Mucosa of rectum (tissue), 2 donors: ENCODE measurements at regions not wholly inside any gene's neighbourhood (a gene's known extent, or its start where the extent isn't known, plus 50 kb on each side); places are given as distances from the start of the nearest gene placed in this dataset.
"Not testable (repeated sequence)": the region's sequence is repeated elsewhere in the genome, so short reads cannot be mapped to it uniquely, and the experiment has no call there.

Experiments
- H3K27ac ChIP-seq, 2 donors: one replicate each; pipeline ENCODE4 v1.7.0; 2013; ENCODE audit warnings: inconsistent platforms in 2 of 2, low read depth in 2 of 2, low read length in 2 of 2
- H3K27me3 ChIP-seq, 2 donors: one replicate each; pipeline ENCODE4 v1.7.0; 2013; ENCODE audit warnings: low read length in 2 of 2; ENCODE audit not compliant: control insufficient read depth in 2 of 2, insufficient read depth in 2 of 2
- H3K36me3 ChIP-seq, 2 donors: one replicate each; pipeline ENCODE4 v1.7.0; 2013; ENCODE audit warnings: low read length in 2 of 2; ENCODE audit not compliant: control insufficient read depth in 2 of 2, insufficient read depth in 2 of 2
- H3K4me1 ChIP-seq, 2 donors: one replicate each; pipeline ENCODE4 v1.7.0; 2013; ENCODE audit warnings: low read length in 2 of 2, mild to moderate bottlenecking in 1 of 2; ENCODE audit not compliant: control insufficient read depth in 2 of 2, insufficient read depth in 2 of 2
- H3K4me3 ChIP-seq, 2 donors: one replicate each; pipeline ENCODE4 v1.7.0; 2013; ENCODE audit warnings: low read length in 2 of 2
- H3K9ac ChIP-seq, 2 donors: one replicate each; pipeline ENCODE4 v1.7.0; 2013; ENCODE audit warnings: low read length in 2 of 2, low read depth in 1 of 2, mild to moderate bottlenecking in 1 of 2
- H3K9me3 ChIP-seq, 2 donors: one replicate each; pipeline ENCODE4 v1.7.0; 2013; ENCODE audit warnings: low read length in 2 of 2; ENCODE audit not compliant: control insufficient read depth in 2 of 2
- donor health status: healthy.
- donor health status: Normal muscosa, but diverticular disease.

DNA sequence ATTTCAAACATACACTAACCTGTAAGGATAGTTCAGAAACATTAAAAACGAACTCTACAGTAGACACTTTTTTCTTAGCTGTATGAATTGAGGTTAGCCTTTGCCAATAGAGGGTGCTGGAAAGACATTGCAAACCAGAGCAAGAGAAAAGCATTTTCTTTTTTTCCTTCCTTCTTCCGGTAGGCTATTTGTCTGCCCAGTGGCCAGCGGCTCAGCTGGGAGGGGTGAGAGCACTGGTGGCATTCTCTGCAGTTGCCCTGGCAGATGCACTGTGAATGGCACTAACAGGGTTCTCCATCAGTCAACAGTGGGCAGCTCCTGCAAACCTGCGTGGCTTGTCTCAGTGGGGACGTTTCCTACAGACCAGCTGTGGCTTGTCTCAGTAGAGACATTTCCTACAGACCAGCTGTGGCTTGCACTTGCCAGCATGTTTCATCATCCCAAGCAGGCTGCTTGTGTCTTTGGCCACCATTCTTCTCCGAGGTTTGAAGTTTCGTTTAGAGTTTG is 984.5 kb upstream of the CDH18 start:
- Histone ChIP-seq H3K9ac (no peak overlapping the region), H3K27ac (no peak overlapping the region), H3K36me3 (no peaks in the 10 kb centered on the region), H3K4me1 (no peaks in the 10 kb centered on the region), H3K27me3 (no peaks in the 10 kb centered on the region), H3K9me3 (peaks cover 0 to 2% of the 10 kb centered on the region in 2 donors), H3K4me3 (peak overlapping the region; percentile 3 to 66)

DNA sequence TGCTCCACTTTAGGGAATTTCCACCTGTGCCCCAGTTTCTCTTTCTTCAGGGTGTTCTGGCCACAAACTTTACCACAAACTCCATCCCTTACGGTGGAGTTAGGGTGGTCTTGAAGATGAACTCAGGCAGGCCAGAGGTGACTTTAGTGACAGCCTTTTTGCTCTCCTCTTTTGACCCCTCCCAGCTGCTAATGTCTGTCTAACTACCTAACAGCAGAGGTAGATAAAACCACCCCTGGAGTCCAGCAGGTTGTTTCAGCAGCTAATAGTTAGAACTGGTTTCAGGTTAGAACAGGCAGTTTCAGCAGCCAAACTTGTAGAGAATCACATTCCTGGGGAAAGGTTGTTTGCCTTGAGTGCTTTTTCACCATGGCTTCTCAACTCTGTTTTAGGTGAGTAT is 971.3 kb upstream of the CDH18 start:
- Histone ChIP-seq H3K36me3 (no peaks in the 10 kb centered on the region), H3K9ac (no peak overlapping the region), H3K27me3 (no peaks in the 10 kb centered on the region), H3K4me3 (no peak overlapping the region), H3K4me1 (no peaks in the 10 kb centered on the region), H3K27ac (no peak overlapping the region), H3K9me3 (no peaks in the 10 kb centered on the region)

DNA sequence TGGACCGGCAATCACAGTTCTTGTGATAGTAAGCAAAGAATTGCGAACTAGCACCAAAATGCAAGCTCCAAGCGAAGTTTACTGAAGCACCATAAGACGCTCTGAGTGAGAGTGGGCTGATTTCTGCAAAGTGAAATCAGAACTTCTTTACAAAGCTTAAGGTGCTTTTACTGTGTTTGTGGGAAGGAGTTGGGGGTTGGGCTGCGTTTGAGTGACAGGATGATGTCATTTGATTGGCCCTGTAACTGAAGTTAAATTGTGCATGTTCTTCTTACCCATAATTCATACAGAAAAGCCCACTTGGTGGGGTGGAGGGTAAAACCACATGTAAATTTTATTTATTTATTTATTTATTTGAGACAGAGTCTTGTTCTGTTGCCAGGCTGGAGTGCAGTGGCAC is 970.6 kb upstream of the CDH18 start:
- no peaks in the 10 kb centered on the region for H3K9me3 ChIP-seq
- no peak overlapping the region for H3K27ac ChIP-seq
- H3K27me3 ChIP-seq, result no peaks in the 10 kb centered on the region
- no peak overlapping the region for H3K4me3 ChIP-seq
- no peaks in the 10 kb centered on the region for H3K36me3 ChIP-seq
- no peak overlapping the region for H3K9ac ChIP-seq
- no peaks in the 10 kb centered on the region for H3K4me1 ChIP-seq

DNA sequence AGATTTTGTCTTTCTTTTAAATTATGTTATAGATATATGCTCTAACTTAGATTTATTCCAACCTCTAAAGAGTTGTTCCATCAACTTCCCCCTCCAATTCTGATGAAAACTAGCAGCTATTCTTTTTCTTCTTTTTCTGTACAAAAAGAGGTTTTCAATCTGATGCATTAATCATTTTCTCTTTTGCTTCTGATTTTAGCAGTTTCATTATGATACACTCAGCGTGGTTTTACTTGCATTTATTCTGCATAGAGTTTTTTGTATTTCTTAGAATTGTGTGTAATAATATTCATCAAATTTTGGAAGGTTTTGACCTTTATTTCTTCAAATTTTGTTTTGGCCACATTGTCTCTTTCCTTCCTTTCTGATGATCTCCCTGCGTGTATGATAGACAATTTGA is 968.1 kb upstream of the CDH18 start:
- Histone ChIP-seq H3K36me3 (no peaks in the 10 kb centered on the region), H3K4me1 (no peaks in the 10 kb centered on the region), H3K4me3 (no peak overlapping the region)

DNA sequence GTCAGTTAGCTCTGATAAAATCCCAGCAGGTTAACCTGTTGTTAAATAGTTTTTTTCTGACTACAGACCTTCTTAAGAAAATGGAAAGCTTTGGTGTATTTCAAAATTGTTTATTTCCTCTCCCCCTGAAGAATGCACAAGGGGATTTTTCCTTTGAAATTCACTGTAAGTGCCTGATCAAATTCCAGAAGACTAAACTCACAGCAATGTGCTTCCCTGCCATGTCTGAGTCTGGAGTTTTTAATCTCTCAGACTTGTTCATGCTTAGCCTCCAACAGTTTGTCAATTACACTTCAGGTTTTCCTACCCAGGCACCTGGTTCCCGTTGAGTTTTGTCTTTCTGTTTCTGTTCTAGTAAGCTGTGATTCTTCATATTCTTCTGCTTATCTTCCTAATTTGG is 961.6 kb upstream of the CDH18 start:
- no peaks in the 10 kb centered on the region for H3K4me1 ChIP-seq

More for the DNA sequence above, 968.1 kb upstream of the CDH18 start:
- H3K27me3 ChIP-seq, result no peaks in the 10 kb centered on the region
- no peaks in the 10 kb centered on the region for H3K9me3 ChIP-seq
- no peak overlapping the region for H3K27ac ChIP-seq
- H3K9ac ChIP-seq, result no peak overlapping the region

DNA sequence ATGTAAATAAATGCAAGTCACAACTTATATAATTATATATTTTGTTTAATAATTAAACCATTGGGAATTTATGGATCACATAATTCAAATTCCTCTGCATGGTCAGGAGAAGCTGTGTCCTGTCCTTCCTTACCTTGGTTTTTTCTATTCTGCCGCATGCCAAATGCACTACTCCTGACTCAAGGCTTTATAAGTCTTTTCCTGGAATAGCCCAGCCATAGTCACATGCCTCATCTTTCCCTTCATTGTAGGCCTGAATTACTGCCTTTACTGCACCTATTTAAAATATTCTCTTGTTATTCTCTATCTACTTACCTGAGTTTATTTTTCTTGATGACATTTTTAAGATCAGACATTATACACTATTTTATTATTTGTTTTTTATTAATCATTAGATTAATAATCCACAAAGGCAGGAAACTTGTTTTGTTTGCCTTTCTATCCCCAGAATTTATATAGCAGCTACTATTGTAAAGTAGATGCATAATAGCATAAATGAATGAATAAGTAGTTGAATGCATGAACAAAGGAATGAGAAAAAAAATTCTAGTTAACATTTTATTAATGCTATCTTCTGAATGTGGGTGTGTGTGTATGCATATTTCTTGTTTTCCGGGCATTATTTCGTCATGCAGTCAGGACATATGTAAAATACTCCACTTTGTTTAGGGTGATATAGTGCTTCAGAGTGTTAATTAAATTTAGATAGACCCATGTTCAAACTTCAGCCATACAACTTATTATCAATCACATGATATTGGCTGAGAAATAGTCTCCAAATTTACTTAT is 955.4 kb upstream of the CDH18 start:
- not testable (repeated sequence) for H3K36me3 ChIP-seq, H3K4me3 ChIP-seq, H3K9me3 ChIP-seq, H3K9ac ChIP-seq, H3K4me1 ChIP-seq, H3K27ac ChIP-seq, H3K27me3 ChIP-seq

More for the DNA sequence above, 961.6 kb upstream of the CDH18 start:
- Histone ChIP-seq H3K9ac (no peak overlapping the region), H3K9me3 (no peaks in the 10 kb centered on the region), H3K27ac (no peak overlapping the region), H3K4me3 (no peak overlapping the region), H3K36me3 (no peaks in the 10 kb centered on the region), H3K27me3 (no peaks in the 10 kb centered on the region)

DNA sequence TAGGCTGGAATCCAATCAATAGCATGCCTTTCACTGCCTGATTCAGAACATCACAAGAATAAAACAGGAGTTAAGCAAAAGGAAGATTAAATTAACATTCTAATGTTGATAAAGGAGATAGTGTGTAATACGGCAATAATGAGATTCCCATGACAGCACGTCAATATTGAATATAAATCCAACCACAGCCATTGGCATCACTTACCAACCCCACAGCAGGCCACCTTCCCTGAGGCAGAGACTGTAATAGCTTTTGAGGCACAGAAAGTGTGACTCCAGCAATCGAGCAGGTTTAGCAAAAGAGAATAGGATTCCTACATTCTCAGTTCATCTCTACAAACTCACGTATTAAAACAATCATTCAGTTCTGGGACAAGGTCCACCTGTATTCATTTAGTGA is 954.6 kb upstream of the CDH18 start:
- H3K27me3 ChIP-seq, H3K9ac ChIP-seq, H3K27ac ChIP-seq, H3K36me3 ChIP-seq, H3K4me3 ChIP-seq, H3K4me1 ChIP-seq, H3K9me3 ChIP-seq: not testable (repeated sequence)

DNA sequence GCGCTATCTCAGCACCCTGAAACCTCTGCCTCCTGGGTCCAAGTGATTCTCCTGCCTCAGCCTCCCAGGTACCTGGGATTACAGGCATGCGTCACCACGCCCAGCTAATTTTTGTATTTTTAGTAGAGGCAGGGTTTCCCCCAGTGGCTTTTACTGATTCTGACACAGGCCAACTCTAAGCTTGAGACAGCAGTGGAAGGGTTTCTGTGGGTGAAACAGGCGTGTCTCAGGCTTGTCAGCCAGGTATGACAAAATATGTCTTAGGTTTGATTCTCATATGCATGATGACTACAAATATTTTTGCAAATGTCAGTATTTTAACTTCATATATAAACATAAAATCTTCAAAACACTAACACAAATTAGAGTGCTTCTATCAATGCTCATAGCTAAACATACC is 952.8 kb upstream of the CDH18 start:
- H3K36me3 ChIP-seq, H3K4me3 ChIP-seq, H3K9me3 ChIP-seq, H3K27ac ChIP-seq, H3K27me3 ChIP-seq, H3K4me1 ChIP-seq, H3K9ac ChIP-seq: not testable (repeated sequence)

DNA sequence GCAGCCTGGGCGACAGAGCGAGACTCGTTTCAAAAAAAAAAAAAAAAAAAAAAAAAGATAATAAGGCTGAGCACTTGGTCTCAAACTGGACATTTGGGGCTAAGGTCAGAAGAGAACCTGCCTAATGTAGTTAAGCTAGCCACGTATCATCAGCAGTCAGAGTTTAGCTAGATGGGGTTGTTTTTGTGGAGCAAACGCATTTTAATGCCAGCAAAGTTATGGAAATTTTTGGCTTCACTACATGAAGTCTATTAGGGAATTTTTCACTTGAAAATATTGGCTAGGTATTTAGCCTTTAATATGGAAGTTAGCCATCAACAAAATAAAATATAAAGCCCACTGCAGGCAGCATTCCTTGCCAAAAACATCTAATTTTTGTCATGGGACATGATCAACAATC is 902.9 kb upstream of the CDH18 start:
- not testable (repeated sequence) for H3K27ac ChIP-seq, H3K9ac ChIP-seq, H3K36me3 ChIP-seq, H3K4me3 ChIP-seq, H3K4me1 ChIP-seq, H3K27me3 ChIP-seq, H3K9me3 ChIP-seq

DNA sequence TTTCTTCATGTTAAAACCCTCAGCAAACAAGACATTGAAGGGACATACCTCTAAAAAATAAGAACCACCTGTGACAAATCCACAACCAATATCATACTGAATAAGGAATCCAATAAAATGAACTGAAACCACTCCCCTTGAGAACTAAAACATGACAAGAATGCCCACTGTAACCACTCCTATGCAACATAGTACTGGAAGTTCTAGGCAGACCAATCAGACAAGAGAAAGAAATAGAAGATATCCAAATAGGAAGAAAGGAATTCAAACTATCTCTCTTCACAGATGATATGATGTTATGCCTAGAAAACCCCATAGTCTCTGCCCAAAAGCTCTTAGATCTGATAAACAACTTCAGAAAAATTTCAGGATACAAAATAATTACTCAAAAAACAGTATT is 887.7 kb upstream of the CDH18 start:
- H3K4me3 ChIP-seq, H3K36me3 ChIP-seq, H3K27me3 ChIP-seq, H3K4me1 ChIP-seq, H3K9me3 ChIP-seq, H3K9ac ChIP-seq, H3K27ac ChIP-seq: not testable (repeated sequence)
